ENCODE measurements at regions not wholly inside any gene's neighbourhood (a gene's known extent, or its start where the extent isn't known, plus 50 kb on each side); places are given as distances from the start of the nearest gene placed in this dataset.

DNA sequence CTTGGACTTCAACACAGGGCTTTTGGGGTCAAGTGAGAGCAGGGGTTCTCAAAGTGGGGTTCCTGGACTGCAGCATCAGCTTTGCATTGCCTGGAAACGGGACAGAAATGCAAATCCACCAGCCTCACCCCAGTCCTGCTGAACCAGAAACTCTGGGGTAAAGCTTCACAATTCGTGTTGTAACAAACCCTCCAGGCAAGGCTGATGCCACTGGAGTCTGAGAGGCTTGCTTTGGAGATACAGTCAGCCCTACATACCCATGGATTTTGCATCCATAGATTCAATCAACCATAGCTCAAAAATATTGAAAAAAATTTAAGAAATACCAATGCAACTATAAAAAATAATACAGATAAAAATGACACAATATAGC lies 160.4 kb upstream of the ECI2 start:
- TF ChIP-seq EP300 (IDR thresholded peaks at IDR 0.05; ENCODE audit: borderline replicate concordance) (no peak), TEAD4 (IDR thresholded peaks at IDR 0.05) (no peak)
- TF ChIP-seq, protein P1, sequence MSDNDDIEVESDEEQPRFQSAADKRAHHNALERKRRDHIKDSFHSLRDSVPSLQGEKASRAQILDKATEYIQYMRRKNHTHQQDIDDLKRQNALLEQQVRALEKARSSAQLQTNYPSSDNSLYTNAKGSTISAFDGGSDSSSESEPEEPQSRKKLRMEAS (IDR thresholded peaks at IDR 0.05): no peak
